ENCODE measurements at regions not wholly inside any gene's neighbourhood (a gene's known extent, or its start where the extent isn't known, plus 50 kb on each side); places are given as distances from the start of the nearest gene placed in this dataset.

DNA sequence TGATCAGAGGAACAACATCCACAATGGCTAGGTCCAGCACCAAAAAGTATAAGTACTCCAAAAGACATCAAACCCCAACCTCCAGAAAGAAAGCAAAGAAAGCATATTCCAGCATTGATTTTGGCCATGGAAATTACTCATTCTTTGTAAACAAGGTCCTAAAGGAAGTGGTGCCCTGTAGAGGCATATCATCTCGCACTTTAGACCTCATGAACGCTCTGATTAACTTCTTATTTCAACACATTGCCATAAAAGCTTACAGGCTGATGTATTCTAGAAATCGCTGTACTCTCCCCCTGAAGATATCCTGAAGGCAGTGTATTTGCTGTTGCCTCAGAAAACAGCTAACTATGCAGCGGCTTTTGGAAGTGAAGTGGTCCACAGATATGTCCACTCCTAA, 82.7 kb upstream of the TNPO1 start:
- no peak overlapping the region for H3K27ac ChIP-seq
- TF ChIP-seq ZFX (IDR thresholded peaks at IDR 0.05): no peak
- TF ChIP-seq, protein P1, sequence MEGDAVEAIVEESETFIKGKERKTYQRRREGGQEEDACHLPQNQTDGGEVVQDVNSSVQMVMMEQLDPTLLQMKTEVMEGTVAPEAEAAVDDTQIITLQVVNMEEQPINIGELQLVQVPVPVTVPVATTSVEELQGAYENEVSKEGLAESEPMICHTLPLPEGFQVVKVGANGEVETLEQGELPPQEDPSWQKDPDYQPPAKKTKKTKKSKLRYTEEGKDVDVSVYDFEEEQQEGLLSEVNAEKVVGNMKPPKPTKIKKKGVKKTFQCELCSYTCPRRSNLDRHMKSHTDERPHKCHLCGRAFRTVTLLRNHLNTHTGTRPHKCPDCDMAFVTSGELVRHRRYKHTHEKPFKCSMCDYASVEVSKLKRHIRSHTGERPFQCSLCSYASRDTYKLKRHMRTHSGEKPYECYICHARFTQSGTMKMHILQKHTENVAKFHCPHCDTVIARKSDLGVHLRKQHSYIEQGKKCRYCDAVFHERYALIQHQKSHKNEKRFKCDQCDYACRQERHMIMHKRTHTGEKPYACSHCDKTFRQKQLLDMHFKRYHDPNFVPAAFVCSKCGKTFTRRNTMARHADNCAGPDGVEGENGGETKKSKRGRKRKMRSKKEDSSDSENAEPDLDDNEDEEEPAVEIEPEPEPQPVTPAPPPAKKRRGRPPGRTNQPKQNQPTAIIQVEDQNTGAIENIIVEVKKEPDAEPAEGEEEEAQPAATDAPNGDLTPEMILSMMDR (conservative IDR thresholded peaks at IDR 0.05): no peak

DNA sequence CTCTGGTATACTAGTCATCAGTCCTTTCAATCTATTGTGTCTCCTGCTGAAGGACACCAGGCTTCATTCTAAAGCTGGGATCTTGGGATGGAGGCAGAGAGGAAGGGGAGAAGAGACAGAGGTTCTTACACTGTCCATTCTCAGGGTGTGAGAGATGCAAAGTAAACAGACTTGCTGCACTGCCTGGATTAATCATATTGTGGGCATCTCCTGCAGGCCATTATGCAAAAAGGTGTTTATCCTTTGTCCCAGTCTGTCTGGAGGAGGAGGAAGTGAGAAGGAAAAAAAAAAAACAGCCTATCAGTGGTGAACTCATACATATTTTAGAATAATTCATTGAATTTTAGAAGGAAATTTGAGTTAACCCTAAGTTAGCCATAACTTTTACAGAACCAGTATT, 92.9 kb upstream of the TNPO1 start:
- H3K27ac ChIP-seq: no peak overlapping the region
- TF ChIP-seq ZFX (IDR thresholded peaks at IDR 0.05): no peak
- TF ChIP-seq, protein P1 (conservative IDR thresholded peaks at IDR 0.05): no peak

DNA sequence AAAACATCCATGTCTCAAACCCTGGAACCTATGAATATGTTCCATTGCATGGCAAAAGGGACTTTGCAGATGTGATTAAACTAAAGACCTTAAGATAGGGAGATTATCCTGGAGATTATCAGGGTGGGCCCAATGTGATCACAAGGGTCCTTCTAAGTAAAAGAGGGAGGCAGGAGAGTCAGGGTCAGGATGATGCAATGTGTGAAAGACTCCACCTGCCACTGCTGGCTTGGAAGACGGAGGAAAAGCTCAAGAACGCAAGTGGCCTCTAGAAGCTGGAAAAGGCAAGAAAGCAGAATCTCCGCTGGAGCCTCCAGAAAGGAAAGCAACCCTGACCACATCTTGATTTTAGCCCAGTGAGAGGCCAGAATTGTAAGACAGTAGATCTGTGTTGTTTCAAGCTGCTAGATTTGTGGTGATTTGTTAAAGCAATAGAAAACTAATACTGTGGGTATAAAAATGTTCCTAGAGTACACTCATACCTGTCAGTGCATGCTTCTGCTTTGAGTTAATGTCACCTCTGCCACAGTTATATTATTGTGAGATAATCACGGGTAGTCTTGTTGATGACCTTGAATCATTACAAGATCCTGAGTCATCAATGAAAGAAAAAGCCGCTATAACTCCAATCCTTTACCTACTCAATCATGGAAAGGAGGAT, 93.5 kb upstream of the TNPO1 start:
- H3K27ac ChIP-seq: no peak overlapping the region
- TF ChIP-seq, protein P1 (conservative IDR thresholded peaks at IDR 0.05): no peak
- TF ChIP-seq ZFX (IDR thresholded peaks at IDR 0.05): no peak

GRCh38 chr5:72721844-72722243, 94.6 kb upstream of the TNPO1 start:
- no peak overlapping the region for H3K27ac ChIP-seq
- TF ChIP-seq, protein P1 (conservative IDR thresholded peaks at IDR 0.05): no peak
- TF ChIP-seq ZFX (IDR thresholded peaks at IDR 0.05): no peak

DNA sequence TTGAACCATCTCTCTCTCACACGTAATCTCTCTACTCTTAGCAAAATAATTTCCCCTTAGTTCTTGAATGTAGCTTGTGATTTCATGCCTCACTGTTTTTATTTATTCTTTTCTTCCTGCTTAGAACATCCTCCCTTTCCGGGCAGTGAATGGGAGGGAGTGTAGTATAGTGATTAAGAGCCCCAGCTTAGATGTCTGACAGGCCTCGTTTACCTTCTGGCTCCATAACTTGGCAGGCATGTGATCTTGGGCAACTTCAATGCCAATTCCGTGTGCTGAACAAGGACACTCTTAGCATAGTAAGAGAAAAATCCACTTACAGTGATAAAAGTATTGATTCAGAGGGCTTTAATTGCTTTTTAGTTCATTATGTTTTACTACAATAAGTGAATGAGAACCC, 96.3 kb upstream of the TNPO1 start:
- no peak overlapping the region for H3K27ac ChIP-seq
- no peak for TF ChIP-seq ZFX (IDR thresholded peaks at IDR 0.05)
- TF ChIP-seq, protein P1 (conservative IDR thresholded peaks at IDR 0.05): no peak

- TF ChIP-seq ZFX (IDR thresholded peaks at IDR 0.05): no peak
- TF ChIP-seq, protein P1 (conservative IDR thresholded peaks at IDR 0.05): no peak
- H3K27ac ChIP-seq: no peak overlapping the region
Observed at GRCh38 chr5:72711351-72711750, 105.1 kb upstream of the TNPO1 start.

DNA sequence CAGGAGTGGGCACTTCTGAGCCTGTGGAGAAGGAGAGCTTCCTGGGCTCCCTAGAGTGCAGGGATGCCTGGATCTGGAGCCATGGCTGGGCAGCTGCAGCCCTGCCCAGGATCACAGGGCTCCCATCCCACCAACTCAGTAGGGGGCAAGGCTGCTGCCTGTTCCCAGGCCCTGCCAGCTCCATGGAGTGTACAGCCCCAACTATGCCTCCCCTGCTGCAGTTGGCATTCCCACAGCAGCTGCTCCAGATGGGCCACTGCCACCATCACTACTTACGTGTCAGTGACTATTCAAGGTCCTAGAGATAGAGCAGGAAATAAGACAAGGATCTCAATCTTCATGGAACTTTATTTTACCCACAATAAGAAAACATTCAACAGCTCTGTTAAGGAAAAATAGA, 107.1 kb upstream of the TNPO1 start:
- TF ChIP-seq, protein P1 (conservative IDR thresholded peaks at IDR 0.05): no peak
- no peak for TF ChIP-seq ZFX (IDR thresholded peaks at IDR 0.05)
- no peak overlapping the region for H3K27ac ChIP-seq

Data from C4-2B (cell line).